IPS DF 6.9 (cell line): ENCODE measurements at regions not wholly inside any gene's neighbourhood (a gene's known extent, or its start where the extent isn't known, plus 50 kb on each side); places are given as distances from the start of the nearest gene placed in this dataset.
"Not testable (repeated sequence)": the region's sequence is repeated elsewhere in the genome, so short reads cannot be mapped to it uniquely, and the experiment has no call there.

Experiments
- DNase-seq: peaks from one replicate; pipeline ENCODE4 v3.0.0-alpha.2; 2013; ENCODE audit warnings: low read depth, low spot score
- H3K27ac ChIP-seq: one replicate; pipeline ENCODE4 v1.5.1; 2013; ENCODE audit warnings: low read length, control low read depth
- H3K27me3 ChIP-seq: 2 replicates; pipeline ENCODE4 v1.6.1; 2013; ENCODE audit warnings: mild to moderate bottlenecking, low read length; ENCODE audit not compliant: control insufficient read depth, insufficient read depth
- H3K36me3 ChIP-seq: 2 replicates; pipeline ENCODE4 v1.6.1; 2013; ENCODE audit warnings: low read length; ENCODE audit not compliant: control insufficient read depth, insufficient read depth
- H3K4me1 ChIP-seq: 2 replicates; pipeline ENCODE4 v1.6.1; 2013; ENCODE audit warnings: low read length; ENCODE audit not compliant: control insufficient read depth, insufficient read depth
- H3K4me3 ChIP-seq: 2 replicates; pipeline ENCODE4 v1.5.1; 2013; ENCODE audit warnings: mild to moderate bottlenecking, low read length
- H3K9me3 ChIP-seq: 2 replicates; pipeline ENCODE4 v1.6.1; 2013; ENCODE audit warnings: low read length, inconsistent platforms; ENCODE audit not compliant: control insufficient read depth, insufficient read depth
- WGBS: extraction: QIAGEN DNeasy Blood & Tissue Kit; methylation state at CpG from one replicate; pipeline ENCODE4 v1.1.7; 2013; ENCODE audit warnings: mixed read lengths, missing lambda C conversion rate; ENCODE audit not compliant: insufficient read length, insufficient coverage; 5-methylcytosine and 5-hydroxymethylcytosine counted together

DNA sequence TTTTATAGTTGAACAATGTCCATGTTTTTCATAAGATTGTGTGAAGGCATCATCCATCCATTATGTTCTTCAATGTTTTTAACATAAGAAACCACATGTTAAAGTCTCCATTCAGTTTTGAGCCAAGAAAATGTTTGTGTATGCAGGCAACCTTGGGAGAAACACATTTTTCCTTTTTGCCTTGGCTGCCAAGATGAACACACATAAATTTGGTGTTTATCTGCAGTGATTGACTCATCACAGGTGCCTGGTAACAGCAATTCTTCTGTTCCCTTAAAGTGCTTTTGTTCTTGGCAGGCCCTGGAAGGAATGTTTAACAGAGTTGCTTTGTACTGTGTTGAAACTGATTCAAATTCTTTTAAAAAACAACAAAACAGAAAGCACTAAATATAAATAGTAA is 709.9 kb upstream of the ADGRL4 start:
- no peaks in the 10 kb centered on the region for H3K4me1 ChIP-seq
- H3K4me3 ChIP-seq = no peak overlapping the region
- H3K9me3 ChIP-seq = no peaks in the 10 kb centered on the region
- H3K27ac ChIP-seq = no peak overlapping the region
- H3K27me3 ChIP-seq = no peaks in the 10 kb centered on the region
- no peak for DNase-seq
- H3K36me3 ChIP-seq = no peaks in the 10 kb centered on the region

DNA sequence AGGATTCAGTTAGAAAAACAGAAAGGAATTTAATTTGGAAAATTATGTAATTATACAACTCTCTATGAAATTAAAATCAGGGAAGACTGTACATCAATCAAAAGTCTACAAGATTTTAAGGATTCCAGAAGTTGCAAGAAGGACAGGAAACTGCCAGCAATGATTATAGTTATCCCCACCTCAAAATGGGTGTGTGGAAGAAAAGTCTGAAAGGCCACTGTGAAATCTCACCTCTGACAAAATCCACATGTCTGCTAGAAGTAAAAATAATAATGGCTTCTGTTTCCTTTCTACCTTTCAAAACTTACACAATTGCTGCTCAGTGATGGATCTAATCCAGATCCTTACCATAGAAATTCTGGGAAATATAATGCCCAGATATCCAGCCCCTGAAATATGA is 708.1 kb upstream of the ADGRL4 start:
- Histone ChIP-seq H3K27ac (no peak overlapping the region), H3K4me1 (no peaks in the 10 kb centered on the region), H3K27me3 (no peaks in the 10 kb centered on the region), H3K9me3 (no peaks in the 10 kb centered on the region), H3K36me3 (no peaks in the 10 kb centered on the region), H3K4me3 (no peak overlapping the region)
- DNase-seq = no peak

DNA sequence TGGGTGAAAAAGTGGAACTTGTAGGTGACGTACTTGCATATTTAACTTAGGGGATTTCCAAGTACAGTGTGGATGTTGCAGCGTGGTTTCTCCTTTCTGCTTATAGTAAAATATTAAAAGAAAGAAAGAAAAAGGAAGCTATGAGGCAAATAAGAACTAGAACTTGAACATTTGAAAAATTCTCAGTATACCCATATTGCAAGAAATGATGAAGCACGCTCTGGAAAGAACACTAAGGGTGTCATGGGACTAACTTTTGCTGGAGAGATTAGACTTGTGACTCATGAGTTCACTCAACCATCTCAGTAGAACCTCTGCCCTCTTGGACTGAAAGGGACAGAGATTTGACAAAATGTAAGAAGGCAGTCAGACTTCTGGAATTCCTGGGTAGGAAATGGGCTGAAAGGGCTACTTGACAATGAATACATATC is 704.5 kb upstream of the ADGRL4 start:
- no peak overlapping the region for H3K4me3 ChIP-seq
- DNase-seq = no peak
- no CpG with 5 or more reads among the region's 3 CpGs for WGBS

DNA sequence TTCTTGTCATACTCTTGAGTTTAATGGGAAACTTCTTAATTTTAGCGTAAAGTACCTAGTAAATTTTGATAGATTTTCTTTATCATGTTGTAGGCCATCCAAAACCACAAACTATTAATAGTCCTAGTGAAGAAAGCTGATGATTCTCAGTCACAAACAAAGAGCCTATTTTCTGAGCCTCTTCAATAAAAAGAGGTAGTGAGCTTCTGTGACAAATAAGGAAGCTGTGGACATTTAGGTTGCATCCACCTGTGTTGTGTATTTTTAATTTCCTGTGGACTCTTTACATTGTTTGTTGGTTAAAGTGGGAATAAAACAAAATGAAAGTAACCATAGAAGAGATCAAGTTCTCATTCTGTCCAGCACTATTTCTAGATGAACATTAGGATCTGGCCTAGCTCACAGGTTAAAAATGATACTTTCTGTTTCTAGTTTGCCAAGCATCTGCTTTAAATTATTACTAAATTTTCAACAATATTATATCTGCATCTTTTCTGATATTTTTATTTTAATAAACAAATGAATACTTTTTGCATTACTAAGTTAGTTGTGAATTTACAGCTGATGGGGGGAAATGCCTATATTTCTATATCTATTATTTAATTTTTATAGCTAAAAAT is 702.2 kb upstream of the ADGRL4 start:
- Histone ChIP-seq H3K27ac (no peak overlapping the region), H3K27me3 (no peaks in the 10 kb centered on the region), H3K4me1 (no peaks in the 10 kb centered on the region), H3K4me3 (no peak overlapping the region), H3K9me3 (no peaks in the 10 kb centered on the region), H3K36me3 (no peaks in the 10 kb centered on the region)
- DNase-seq = no peak
- WGBS = no CpG with 5 or more reads among the region's 1 CpG

More for the DNA sequence above, 704.5 kb upstream of the ADGRL4 start:
- Histone ChIP-seq H3K9me3 (no peaks in the 10 kb centered on the region), H3K27ac (no peak overlapping the region), H3K36me3 (no peaks in the 10 kb centered on the region), H3K27me3 (no peaks in the 10 kb centered on the region), H3K4me1 (no peaks in the 10 kb centered on the region)

DNA sequence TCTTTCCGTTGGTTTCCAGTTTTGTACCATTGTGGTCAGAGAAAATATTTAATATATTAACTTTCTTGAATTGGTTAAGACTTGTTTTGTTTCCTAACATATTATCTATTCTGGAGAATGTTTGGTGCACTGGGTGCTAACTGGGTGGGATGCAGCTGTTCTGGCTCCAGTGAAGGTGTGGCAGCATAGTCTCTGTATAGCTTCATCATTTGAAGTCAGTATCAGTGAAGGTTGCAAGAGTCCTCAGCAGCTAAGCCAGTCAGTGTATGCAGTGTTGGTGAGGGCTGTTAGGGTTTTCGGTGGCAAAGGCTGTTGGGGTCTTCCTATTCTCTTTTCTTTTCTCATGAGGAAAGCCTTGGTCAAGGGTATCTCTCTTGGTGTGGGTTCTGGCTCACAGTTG is 698.7 kb upstream of the ADGRL4 start:
- Histone ChIP-seq H3K27ac (no peak overlapping the region), H3K27me3 (no peaks in the 10 kb centered on the region), H3K36me3 (no peaks in the 10 kb centered on the region), H3K9me3 (no peaks in the 10 kb centered on the region), H3K4me3 (no peak overlapping the region), H3K4me1 (no peaks in the 10 kb centered on the region)
- no peak for DNase-seq
- no CpG with 5 or more reads among the region's 2 CpGs for WGBS

DNA sequence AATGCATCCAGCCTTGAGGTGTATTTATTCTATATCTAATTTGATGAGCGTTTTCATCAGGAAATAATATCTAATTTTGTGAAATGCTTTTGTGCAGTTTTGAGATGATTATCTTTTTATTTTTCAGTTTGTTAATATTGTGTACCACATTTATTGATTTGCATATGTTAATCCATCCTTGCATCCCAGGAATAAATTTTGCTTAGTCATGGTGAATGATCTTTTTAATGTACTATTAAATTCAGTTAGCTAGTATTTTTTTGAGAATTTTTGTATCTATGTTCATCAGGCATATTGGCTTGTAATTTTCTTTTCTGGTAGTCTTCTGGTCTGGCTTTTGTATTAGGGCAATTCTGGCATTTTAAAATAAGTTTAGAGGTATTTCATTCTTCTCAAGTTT is 697.5 kb upstream of the ADGRL4 start:
- Histone ChIP-seq H3K27ac (no peak overlapping the region), H3K4me3 (no peak overlapping the region), H3K27me3 (no peaks in the 10 kb centered on the region), H3K9me3 (no peaks in the 10 kb centered on the region), H3K36me3 (no peaks in the 10 kb centered on the region), H3K4me1 (no peaks in the 10 kb centered on the region)
- WGBS = no CpG with 5 or more reads among the region's 1 CpG
- no peak for DNase-seq

DNA sequence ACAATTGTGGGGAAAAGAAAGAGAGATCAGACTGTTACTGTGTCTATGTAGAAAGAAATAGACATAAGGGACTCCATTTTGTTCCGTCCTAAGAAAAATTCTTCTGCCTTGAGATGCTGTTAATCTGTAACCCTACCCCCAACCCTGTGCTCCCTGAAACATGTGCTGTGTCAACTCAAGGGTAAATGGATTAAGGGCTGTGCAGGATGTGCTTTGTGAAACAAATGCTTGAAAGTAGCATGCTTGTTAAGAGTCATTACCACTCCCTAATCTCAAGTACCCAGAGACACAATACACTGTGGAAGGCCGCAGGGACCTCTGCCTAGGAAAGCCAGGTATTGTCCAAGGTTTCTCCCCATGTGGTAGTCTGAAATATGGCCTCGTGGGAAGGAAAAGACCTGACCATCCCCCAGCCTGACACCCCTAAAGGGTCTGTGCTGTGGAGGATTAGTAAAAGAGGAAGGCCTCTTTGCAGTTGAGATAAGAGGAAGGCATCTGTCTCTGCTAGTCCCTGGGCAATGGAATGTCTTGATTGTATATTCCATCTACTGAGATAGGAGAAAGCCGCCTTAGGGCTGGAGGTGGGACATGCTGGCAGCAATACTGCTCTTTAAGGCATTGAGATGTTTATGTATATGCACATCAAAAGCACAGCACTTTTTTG is 695.9 kb upstream of the ADGRL4 start:
- not testable (repeated sequence) for H3K9me3 ChIP-seq, H3K36me3 ChIP-seq, H3K27ac ChIP-seq, H3K27me3 ChIP-seq, H3K4me1 ChIP-seq, H3K4me3 ChIP-seq, DNase-seq
- no CpG with 5 or more reads among the region's 4 CpGs for WGBS

DNA sequence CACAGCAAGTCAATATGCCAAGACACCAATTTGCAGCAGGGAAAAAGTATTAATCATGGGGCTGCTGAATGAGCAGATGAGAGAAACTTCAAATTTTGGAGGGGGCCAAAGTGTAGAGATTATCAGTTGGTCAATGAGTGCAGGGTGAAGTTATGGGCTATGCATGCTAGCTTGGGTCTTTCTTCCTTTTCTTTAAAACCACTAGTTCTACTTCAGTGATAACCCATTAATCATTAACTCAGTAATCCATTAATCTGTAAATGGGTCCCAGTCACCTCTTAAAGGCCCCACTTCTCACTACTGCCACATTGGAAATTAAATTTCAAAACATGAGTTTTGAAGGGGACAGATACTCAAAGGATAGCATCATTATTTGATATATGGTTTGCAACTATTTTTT is 688.6 kb upstream of the ADGRL4 start:
- H3K27me3 ChIP-seq = no peaks in the 10 kb centered on the region
- no peak for DNase-seq
- H3K36me3 ChIP-seq = no peaks in the 10 kb centered on the region
- no peak overlapping the region for H3K27ac ChIP-seq
- H3K4me1 ChIP-seq = no peaks in the 10 kb centered on the region
- no peak overlapping the region for H3K4me3 ChIP-seq
- H3K9me3 ChIP-seq = no peaks in the 10 kb centered on the region

DNA sequence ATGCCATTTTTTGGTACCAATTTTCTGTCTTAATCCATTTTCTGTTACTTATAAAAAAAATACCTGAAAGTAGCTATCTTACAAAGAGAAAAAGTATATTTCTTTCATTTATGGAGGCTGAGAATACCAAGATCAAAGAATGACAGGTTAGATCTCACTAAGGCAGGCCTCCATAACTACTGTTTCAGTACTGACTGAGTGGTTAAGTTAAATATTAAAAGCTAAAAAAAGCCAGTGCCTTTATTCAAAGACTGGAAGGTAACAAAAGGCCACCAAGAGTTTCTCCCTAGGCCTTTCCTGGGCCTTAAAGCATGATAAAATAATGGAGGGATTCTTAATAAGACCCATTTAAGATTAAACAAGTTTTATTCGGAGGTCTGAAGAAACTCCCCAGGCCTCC is 687.7 kb upstream of the ADGRL4 start:
- H3K4me3 ChIP-seq = no peak overlapping the region
- no peak for DNase-seq
- H3K9me3 ChIP-seq = no peaks in the 10 kb centered on the region
- H3K36me3 ChIP-seq = no peaks in the 10 kb centered on the region
- H3K27me3 ChIP-seq = no peaks in the 10 kb centered on the region
- no peak overlapping the region for H3K27ac ChIP-seq
- no peaks in the 10 kb centered on the region for H3K4me1 ChIP-seq
- no CpG with 5 or more reads among the region's 1 CpG for WGBS

DNA sequence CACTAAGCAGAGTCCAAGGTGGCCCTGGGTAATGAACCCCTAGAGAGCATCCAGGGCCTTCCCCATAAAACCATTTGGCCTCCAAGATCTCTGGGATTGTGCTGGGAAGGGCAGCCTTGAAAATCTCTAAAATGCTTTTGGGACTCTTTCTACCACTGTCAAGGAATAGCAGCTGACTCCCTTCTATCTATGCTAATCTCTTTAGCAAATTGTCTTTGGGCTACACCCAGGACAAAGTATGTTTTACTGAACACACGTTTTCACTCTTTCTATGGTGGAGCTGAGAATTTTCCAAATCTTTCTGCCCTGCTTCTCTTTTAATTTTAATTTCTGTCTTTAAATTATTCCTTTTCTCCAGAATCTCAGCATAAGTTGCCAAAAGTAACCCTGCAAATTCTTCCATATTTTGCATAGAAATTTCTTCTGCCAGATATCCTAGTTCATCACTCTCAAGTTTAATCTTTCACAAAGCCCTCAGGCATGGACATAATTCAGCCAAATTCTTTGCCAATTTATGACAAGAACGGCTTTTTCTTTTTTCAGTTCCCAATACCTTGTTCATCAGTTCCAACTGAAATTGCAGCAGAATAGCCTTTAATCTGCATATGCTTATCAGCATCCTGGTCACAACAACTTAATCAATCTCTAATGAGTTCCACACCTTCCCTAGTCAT is 687.0 kb upstream of the ADGRL4 start:
- Histone ChIP-seq H3K27me3 (no peaks in the 10 kb centered on the region), H3K36me3 (no peaks in the 10 kb centered on the region), H3K4me1 (no peaks in the 10 kb centered on the region), H3K4me3 (no peak overlapping the region), H3K9me3 (no peaks in the 10 kb centered on the region), H3K27ac (no peak overlapping the region)
- no CpG with 5 or more reads among the region's 2 CpGs for WGBS
- DNase-seq = no peak

DNA sequence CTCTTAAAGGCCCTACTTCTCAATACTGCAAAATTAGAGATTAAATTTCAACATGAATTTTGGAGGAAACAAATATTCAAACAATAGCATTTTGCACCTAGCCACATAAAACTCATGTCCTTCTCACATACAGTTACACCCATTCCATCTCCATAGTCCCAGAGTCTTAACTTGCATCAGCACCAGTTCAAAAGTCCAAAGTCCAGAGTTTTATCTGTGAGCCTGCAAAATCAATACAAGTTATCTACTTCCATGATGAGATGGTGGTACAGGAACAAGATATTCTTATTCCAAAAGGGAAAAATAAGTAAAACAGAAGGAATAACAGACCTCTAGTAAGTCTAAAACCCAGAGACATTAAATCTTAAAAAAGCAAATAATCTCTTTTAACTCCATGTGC is 686.0 kb upstream of the ADGRL4 start:
- Histone ChIP-seq H3K4me1 (no peaks in the 10 kb centered on the region), H3K36me3 (no peaks in the 10 kb centered on the region), H3K27ac (no peak overlapping the region), H3K4me3 (no peak overlapping the region), H3K9me3 (no peaks in the 10 kb centered on the region), H3K27me3 (no peaks in the 10 kb centered on the region)
- DNase-seq = no peak
